ENCODE measurements at regions not wholly inside any gene's neighbourhood (a gene's known extent, or its start where the extent isn't known, plus 50 kb on each side); places are given as distances from the start of the nearest gene placed in this dataset.

GRCh38 chr9:79912318-79913070 lies 340.7 kb downstream of the TLE4 start:
- intact Hi-C loops (cut with DNase I): no loop called here
- no peak for DNase-seq (ENCODE audit: low spot score)

GRCh38 chr9:79911724-79912123 lies 340.0 kb downstream of the TLE4 start:
- intact Hi-C loops (cut with DNase I): no loop called here
- no peak for DNase-seq (ENCODE audit: low spot score)

- intact Hi-C loops (cut with DNase I): no loop called here
- DNase-seq (ENCODE audit: low spot score): no peak
Measured at GRCh38 chr9:79902825-79903600, 331.2 kb downstream of the TLE4 start.

GRCh38 chr9:79900754-79901153 lies 329.0 kb downstream of the TLE4 start:
- intact Hi-C loops (cut with DNase I): no loop called here
- DNase-seq (ENCODE audit: low spot score): no peak

GRCh38 chr9:79896390-79896980 lies 324.7 kb downstream of the TLE4 start:
- intact Hi-C loops (cut with DNase I): no loop called here
- no peak for DNase-seq (ENCODE audit: low spot score)

- intact Hi-C loops (cut with DNase I): no loop called here
Measured at GRCh38 chr9:79895232-79895631, 323.5 kb downstream of the TLE4 start.

GRCh38 chr9:79889369-79889768 lies 317.6 kb downstream of the TLE4 start:
- intact Hi-C loops (cut with DNase I): no loop called here
- no peak for DNase-seq (ENCODE audit: low spot score)

More at GRCh38 chr9:79895232-79895631, 323.5 kb downstream of the TLE4 start:
- DNase-seq (ENCODE audit: low spot score): no peak

- intact Hi-C loops (cut with DNase I): no loop called here
Measured at GRCh38 chr9:79885093-79885857, 313.5 kb downstream of the TLE4 start.

GRCh38 chr9:79884546-79884945 lies 312.8 kb downstream of the TLE4 start:
- intact Hi-C loops (cut with DNase I): no loop called here

More at GRCh38 chr9:79885093-79885857, 313.5 kb downstream of the TLE4 start:
- DNase-seq (ENCODE audit: low spot score): no peak

GRCh38 chr9:79883073-79883645 lies 311.4 kb downstream of the TLE4 start:
- no peak for DNase-seq (ENCODE audit: low spot score)
- intact Hi-C loops (cut with DNase I): no loop called here

More at GRCh38 chr9:79884546-79884945, 312.8 kb downstream of the TLE4 start:
- no peak for DNase-seq (ENCODE audit: low spot score)

- intact Hi-C loops (cut with DNase I): no loop called here
- DNase-seq (ENCODE audit: low spot score): no peak
Measured at GRCh38 chr9:79880626-79881025, 308.9 kb downstream of the TLE4 start.

GRCh38 chr9:79877943-79878602 lies 306.3 kb downstream of the TLE4 start:
- no peak for DNase-seq (ENCODE audit: low spot score)
- intact Hi-C loops (cut with DNase I): no loop called here

- intact Hi-C loops (cut with DNase I): no loop called here
- DNase-seq (ENCODE audit: low spot score): no peak
Measured at GRCh38 chr9:79868567-79869189, 296.9 kb downstream of the TLE4 start.

- no peak for DNase-seq (ENCODE audit: low spot score)
- intact Hi-C loops (cut with DNase I): no loop called here
Measured at GRCh38 chr9:79862921-79863890, 291.4 kb downstream of the TLE4 start.

GRCh38 chr9:79858508-79858907 lies 286.7 kb downstream of the TLE4 start:
- intact Hi-C loops (cut with DNase I): no loop called here
- DNase-seq (ENCODE audit: low spot score): no peak

- intact Hi-C loops (cut with DNase I): no loop called here
- DNase-seq (ENCODE audit: low spot score): no peak
Measured at GRCh38 chr9:79857188-79857587, 285.4 kb downstream of the TLE4 start.

- no peak for DNase-seq (ENCODE audit: low spot score)
- intact Hi-C loops (cut with DNase I): no loop called here
Measured at GRCh38 chr9:79847074-79847473, 275.3 kb downstream of the TLE4 start.

Measured in cardiac septum (tissue), 1 donor.